Suprapubic skin (tissue), 4 donors: ENCODE measurements at regions not wholly inside any gene's neighbourhood (a gene's known extent, or its start where the extent isn't known, plus 50 kb on each side); places are given as distances from the start of the nearest gene placed in this dataset.
A peak's percentile ranks its signal among the peaks of the same experiment; 100 is the strongest.

Experiments used
- DNase-seq, 2 donors: peaks; one replicate each; pipeline ENCODE4 v3.0.0-alpha.2; 2019; ENCODE audit warnings: low spot score in 2 of 2
- H3K27ac ChIP-seq: fragments of 200-600 bp; sonication (generic); one replicate; pipeline ENCODE4 v1.5.1; 2019
- H3K27me3 ChIP-seq: fragments of 200-600 bp; sonication (generic); one replicate; pipeline ENCODE4 v1.5.1; 2019
- H3K36me3 ChIP-seq: fragments of 200-600 bp; sonication (generic); one replicate; pipeline ENCODE4 v1.5.1; 2019
- H3K4me1 ChIP-seq: fragments of 200-600 bp; sonication (generic); one replicate; pipeline ENCODE4 v1.5.1; 2019
- H3K4me3 ChIP-seq: fragments of 200-600 bp; sonication (generic); one replicate; pipeline ENCODE4 v1.5.1; 2019; ENCODE audit warnings: mild to moderate bottlenecking
- H3K9me3 ChIP-seq: fragments of 200-600 bp; sonication (generic); one replicate; pipeline ENCODE4 v1.5.1; 2019
- CTCF ChIP-seq, 2 donors: fragments of 200-600 bp in 1 of 2; fragments of 450-650 bp in 1 of 2; sonication (generic) in 1 of 2; IDR thresholded peaks; one replicate each; pipeline ENCODE4 v1.5.1; 2016 to 2019; ENCODE audit warnings: antibody characterized with exemption in 2 of 2, mild to moderate bottlenecking in 1 of 2, moderate library complexity in 1 of 2
- EP300 ChIP-seq: sonication (generic); formaldehyde crosslinking; IDR thresholded peaks from one replicate; pipeline ENCODE4 v1.6.1; 2017; ENCODE audit warnings: antibody characterized with exemption
- POLR2A ChIP-seq, 2 donors: fragments of 450-650 bp; IDR thresholded peaks; one replicate each; pipeline ENCODE4 v1.6.1; 2017; ENCODE audit warnings: antibody characterized with exemption in 2 of 2, mild to moderate bottlenecking in 2 of 2, moderate library complexity in 2 of 2
- POLR2AphosphoS5 ChIP-seq, 3 donors: sonication (generic); formaldehyde crosslinking; IDR thresholded peaks; one replicate each; pipeline ENCODE4 v1.6.1; 2017; ENCODE audit warnings: antibody characterized with exemption in 3 of 3
- WGBS: methylation state at CpG from one replicate; pipeline ENCODE4 v1.1.5; 2018; 5-methylcytosine and 5-hydroxymethylcytosine counted together

- peak overlapping the region; percentile 23 for H3K27ac ChIP-seq
- no peak overlapping the region for H3K4me3 ChIP-seq
- TF ChIP-seq CTCF (IDR thresholded peaks at IDR 0.05) (peak; percentile 75 to 86), EP300 (no peak)
- H3K9me3 ChIP-seq, result no peaks in the 10 kb centered on the region
- peak; percentile 74 to 80 for DNase-seq
- 14% methylated on average over 10 of the region's 10 CpGs for WGBS
- no peaks in the 10 kb centered on the region for H3K27me3 ChIP-seq
- H3K4me1 ChIP-seq, result peaks cover 17% of the 10 kb centered on the region
- no peaks in the 10 kb centered on the region for H3K36me3 ChIP-seq
Measured at GRCh38 chr16:17578981-17579874, 108.5 kb upstream of the XYLT1 start.

GRCh38 chr16:17574256-17574655 lies 103.5 kb upstream of the XYLT1 start:
- Histone ChIP-seq H3K9me3 (no peaks in the 10 kb centered on the region), H3K4me3 (no peak overlapping the region), H3K27me3 (no peaks in the 10 kb centered on the region), H3K4me1 (peaks cover 13% of the 10 kb centered on the region), H3K36me3 (no peaks in the 10 kb centered on the region), H3K27ac (no peak overlapping the region)
- TF ChIP-seq CTCF (IDR thresholded peaks at IDR 0.05) (no peak), POLR2AphosphoS5 (IDR thresholded peaks at IDR 0.05) (no peak), POLR2A (IDR thresholded peaks at IDR 0.05) (no peak), EP300 (no peak)
- WGBS, result 55% methylated on average over 3 of the region's 3 CpGs
- no peak for DNase-seq

- TF ChIP-seq POLR2AphosphoS5 (IDR thresholded peaks at IDR 0.05), result no peak
- no peak for TF ChIP-seq CTCF (IDR thresholded peaks at IDR 0.05)
- no peak for TF ChIP-seq POLR2A (IDR thresholded peaks at IDR 0.05)
- no peak for TF ChIP-seq EP300
- Histone ChIP-seq H3K4me1 (peaks cover 21% of the 10 kb centered on the region), H3K9me3 (no peaks in the 10 kb centered on the region), H3K27me3 (no peaks in the 10 kb centered on the region), H3K36me3 (no peaks in the 10 kb centered on the region), H3K4me3 (no peak overlapping the region), H3K27ac (no peak overlapping the region)
- WGBS, result 100% methylated on average over 1 of the region's 1 CpG
- DNase-seq, result no peak
Measured at GRCh38 chr16:17572145-17572544, 101.4 kb upstream of the XYLT1 start.

- 46% methylated on average over 6 of the region's 6 CpGs for WGBS
- H3K27me3 ChIP-seq, result no peaks in the 10 kb centered on the region
- H3K36me3 ChIP-seq, result no peaks in the 10 kb centered on the region
- peak overlapping the region; percentile 27 for H3K27ac ChIP-seq
- H3K4me1 ChIP-seq, result peaks cover 26% of the 10 kb centered on the region
- H3K9me3 ChIP-seq, result no peaks in the 10 kb centered on the region
- DNase-seq, result no peak
- no peak overlapping the region for H3K4me3 ChIP-seq
- TF ChIP-seq EP300, result no peak
- no peak for TF ChIP-seq POLR2AphosphoS5 (IDR thresholded peaks at IDR 0.05)
- TF ChIP-seq CTCF (IDR thresholded peaks at IDR 0.05), result no peak
- TF ChIP-seq POLR2A (IDR thresholded peaks at IDR 0.05), result no peak
Measured at GRCh38 chr16:17571499-17572093, 100.8 kb upstream of the XYLT1 start.

- H3K9me3 ChIP-seq, result no peaks in the 10 kb centered on the region
- H3K27me3 ChIP-seq, result no peaks in the 10 kb centered on the region
- peaks cover 39% of the 10 kb centered on the region for H3K4me1 ChIP-seq
- DNase-seq, result no peak
- WGBS, result 72% methylated on average over 7 of the region's 7 CpGs
- TF ChIP-seq EP300, result no peak
- no peak for TF ChIP-seq POLR2AphosphoS5 (IDR thresholded peaks at IDR 0.05)
- TF ChIP-seq CTCF (IDR thresholded peaks at IDR 0.05), result no peak
- TF ChIP-seq POLR2A (IDR thresholded peaks at IDR 0.05), result no peak
- no peak overlapping the region for H3K4me3 ChIP-seq
- H3K36me3 ChIP-seq, result no peaks in the 10 kb centered on the region
- peak overlapping the region; percentile 81 for H3K27ac ChIP-seq
Measured at GRCh38 chr16:17568239-17568638, 97.5 kb upstream of the XYLT1 start.
